ENCODE measurements at regions not wholly inside any gene's neighbourhood (a gene's known extent, or its start where the extent isn't known, plus 50 kb on each side); places are given as distances from the start of the nearest gene placed in this dataset.

- TF ChIP-seq SP1 (IDR thresholded peaks at IDR 0.05) (no peak), FOXA1 (IDR thresholded peaks at IDR 0.05) (no peak), NFRKB (IDR thresholded peaks at IDR 0.05) (no peak), HDGF (IDR thresholded peaks at IDR 0.05; ENCODE audit: borderline replicate concordance) (no peak), ZNF384 (IDR thresholded peaks at IDR 0.05) (no peak), TARDBP (IDR thresholded peaks at IDR 0.05) (no peak), FOXM1 (IDR thresholded peaks at IDR 0.05; ENCODE audit: borderline replicate concordance) (no peak), CTBP1 (IDR thresholded peaks at IDR 0.05; ENCODE audit: borderline replicate concordance) (no peak), ELF4 (IDR thresholded peaks at IDR 0.05) (no peak), PKNOX1 (IDR thresholded peaks at IDR 0.05) (no peak), FOXK2 (IDR thresholded peaks at IDR 0.05) (no peak), L3MBTL2 (conservative IDR thresholded peaks at IDR 0.05) (no peak), SUZ12 (IDR thresholded peaks at IDR 0.05) (no peak), LEF1 (IDR thresholded peaks at IDR 0.05; ENCODE audit: borderline replicate concordance) (no peak), BHLHE40 (IDR thresholded peaks at IDR 0.05; ENCODE audit: borderline replicate concordance) (no peak), ARNT (IDR thresholded peaks at IDR 0.05) (no peak)
- POLR2A ChIA-PET: no interaction called here
- DNase-seq (ENCODE audit: extremely low spot score): no peak
- CTCF ChIA-PET: no interaction called here
Measured at GRCh38 chr6:81894788-81895271, 142.3 kb upstream of the TENT5A start.

GRCh38 chr6:81894306-81894705, 141.8 kb upstream of the TENT5A start:
- TF ChIP-seq LEF1 (IDR thresholded peaks at IDR 0.05; ENCODE audit: borderline replicate concordance) (no peak), PKNOX1 (IDR thresholded peaks at IDR 0.05) (no peak), FOXA1 (IDR thresholded peaks at IDR 0.05) (no peak), HDGF (IDR thresholded peaks at IDR 0.05; ENCODE audit: borderline replicate concordance) (no peak), FOXK2 (IDR thresholded peaks at IDR 0.05) (no peak), FOXM1 (IDR thresholded peaks at IDR 0.05; ENCODE audit: borderline replicate concordance) (no peak), CTBP1 (IDR thresholded peaks at IDR 0.05; ENCODE audit: borderline replicate concordance) (no peak), TARDBP (IDR thresholded peaks at IDR 0.05) (no peak), NFRKB (IDR thresholded peaks at IDR 0.05) (no peak), L3MBTL2 (conservative IDR thresholded peaks at IDR 0.05) (no peak), BHLHE40 (IDR thresholded peaks at IDR 0.05; ENCODE audit: borderline replicate concordance) (no peak), SP1 (IDR thresholded peaks at IDR 0.05) (no peak), ARNT (IDR thresholded peaks at IDR 0.05) (no peak), SUZ12 (IDR thresholded peaks at IDR 0.05) (no peak), ELF4 (IDR thresholded peaks at IDR 0.05) (no peak), ZNF384 (IDR thresholded peaks at IDR 0.05) (no peak)
- POLR2A ChIA-PET: no interaction called here

GRCh38 chr6:81892891-81893290, 140.4 kb upstream of the TENT5A start:
- POLR2A ChIA-PET: no interaction called here

More at GRCh38 chr6:81894306-81894705, 141.8 kb upstream of the TENT5A start:
- CTCF ChIA-PET: no interaction called here
- no peak for DNase-seq (ENCODE audit: extremely low spot score)

GRCh38 chr6:81891874-81892273, 139.4 kb upstream of the TENT5A start:
- DNase-seq (ENCODE audit: extremely low spot score): no peak
- CTCF ChIA-PET: no interaction called here
- POLR2A ChIA-PET: no interaction called here
- no peak for TF ChIP-seq FOXA1 (IDR thresholded peaks at IDR 0.05)
- no peak for TF ChIP-seq TARDBP (IDR thresholded peaks at IDR 0.05)
- TF ChIP-seq L3MBTL2 (conservative IDR thresholded peaks at IDR 0.05): no peak
- no peak for TF ChIP-seq ZNF384 (IDR thresholded peaks at IDR 0.05)
- TF ChIP-seq SUZ12 (IDR thresholded peaks at IDR 0.05): no peak
- no peak for TF ChIP-seq NFRKB (IDR thresholded peaks at IDR 0.05)
- TF ChIP-seq ELF4 (IDR thresholded peaks at IDR 0.05): no peak
- no peak for TF ChIP-seq LEF1 (IDR thresholded peaks at IDR 0.05; ENCODE audit: borderline replicate concordance)
- TF ChIP-seq HDGF (IDR thresholded peaks at IDR 0.05; ENCODE audit: borderline replicate concordance): no peak
- TF ChIP-seq SP1 (IDR thresholded peaks at IDR 0.05): no peak
- TF ChIP-seq FOXM1 (IDR thresholded peaks at IDR 0.05; ENCODE audit: borderline replicate concordance): no peak
- TF ChIP-seq BHLHE40 (IDR thresholded peaks at IDR 0.05; ENCODE audit: borderline replicate concordance): no peak
- no peak for TF ChIP-seq CTBP1 (IDR thresholded peaks at IDR 0.05; ENCODE audit: borderline replicate concordance)
- no peak for TF ChIP-seq PKNOX1 (IDR thresholded peaks at IDR 0.05)

More at GRCh38 chr6:81892891-81893290, 140.4 kb upstream of the TENT5A start:
- CTCF ChIA-PET: no interaction called here
- no peak for DNase-seq (ENCODE audit: extremely low spot score)
- TF ChIP-seq BHLHE40 (IDR thresholded peaks at IDR 0.05; ENCODE audit: borderline replicate concordance) (no peak), FOXA1 (IDR thresholded peaks at IDR 0.05) (no peak), ZNF384 (IDR thresholded peaks at IDR 0.05) (no peak), LEF1 (IDR thresholded peaks at IDR 0.05; ENCODE audit: borderline replicate concordance) (no peak), FOXM1 (IDR thresholded peaks at IDR 0.05; ENCODE audit: borderline replicate concordance) (no peak), NFRKB (IDR thresholded peaks at IDR 0.05) (no peak), PKNOX1 (IDR thresholded peaks at IDR 0.05) (no peak), FOXK2 (IDR thresholded peaks at IDR 0.05) (no peak), CTBP1 (IDR thresholded peaks at IDR 0.05; ENCODE audit: borderline replicate concordance) (no peak), ELF4 (IDR thresholded peaks at IDR 0.05) (no peak), SUZ12 (IDR thresholded peaks at IDR 0.05) (no peak), SP1 (IDR thresholded peaks at IDR 0.05) (no peak), ARNT (IDR thresholded peaks at IDR 0.05) (no peak), L3MBTL2 (conservative IDR thresholded peaks at IDR 0.05) (no peak), HDGF (IDR thresholded peaks at IDR 0.05; ENCODE audit: borderline replicate concordance) (no peak), TARDBP (IDR thresholded peaks at IDR 0.05) (no peak)

GRCh38 chr6:81890846-81891245, 138.4 kb upstream of the TENT5A start:
- ChIA-PET CTCF (no interaction called here), POLR2A (no interaction called here)
- DNase-seq (ENCODE audit: extremely low spot score): no peak
- TF ChIP-seq NFRKB (IDR thresholded peaks at IDR 0.05) (no peak), HDGF (IDR thresholded peaks at IDR 0.05; ENCODE audit: borderline replicate concordance) (no peak), FOXM1 (IDR thresholded peaks at IDR 0.05; ENCODE audit: borderline replicate concordance) (no peak), PKNOX1 (IDR thresholded peaks at IDR 0.05) (no peak), ZNF384 (IDR thresholded peaks at IDR 0.05) (no peak), FOXK2 (IDR thresholded peaks at IDR 0.05) (no peak), SUZ12 (IDR thresholded peaks at IDR 0.05) (no peak), TARDBP (IDR thresholded peaks at IDR 0.05) (no peak), CTBP1 (IDR thresholded peaks at IDR 0.05; ENCODE audit: borderline replicate concordance) (no peak), BHLHE40 (IDR thresholded peaks at IDR 0.05; ENCODE audit: borderline replicate concordance) (no peak)
